A673 (cell line): ENCODE measurements at regions not wholly inside any gene's neighbourhood (a gene's known extent, or its start where the extent isn't known, plus 50 kb on each side); places are given as distances from the start of the nearest gene placed in this dataset.

Experiments
- CTCF ChIP-seq: fragments of 300-800, 200-600 bp; sonication (generic); conservative IDR thresholded peaks from 2 replicates; pipeline ENCODE4 v1.5.1; 2017; ENCODE audit warnings: low read depth, mild to moderate bottlenecking, antibody characterized with exemption, low read length, moderate library complexity, mixed read lengths
- EZH2 ChIP-seq: fragments of 200-600 bp; sonication (generic); IDR thresholded peaks from 2 replicates; pipeline ENCODE4 v1.6.1; 2017; ENCODE audit warnings: borderline replicate concordance, low read depth, mild to moderate bottlenecking, mixed read lengths, antibody characterized with exemption, low read length; ENCODE audit not compliant: poor library complexity, severe bottlenecking

- TF ChIP-seq CTCF: no peak
- TF ChIP-seq EZH2: no peak
Measured at GRCh38 chr10:4606856-4607636, 219.0 kb upstream of the AKR1E2 start.
